CD4-positive, alpha-beta T cell treated with Interleukin-15 for 1 hour (primary cell): ENCODE measurements at regions not wholly inside any gene's neighbourhood (a gene's known extent, or its start where the extent isn't known, plus 50 kb on each side); places are given as distances from the start of the nearest gene placed in this dataset.
"Not testable (repeated sequence)": the region's sequence is repeated elsewhere in the genome, so short reads cannot be mapped to it uniquely, and the experiment has no call there.

Experiments
- DNase-seq: peaks from one replicate; pipeline ENCODE4 v3.0.0-alpha.2; 2020

- no peak for DNase-seq
Measured at GRCh38 chr20:11675920-11676629, 241.6 kb upstream of the BTBD3 start.

DNA sequence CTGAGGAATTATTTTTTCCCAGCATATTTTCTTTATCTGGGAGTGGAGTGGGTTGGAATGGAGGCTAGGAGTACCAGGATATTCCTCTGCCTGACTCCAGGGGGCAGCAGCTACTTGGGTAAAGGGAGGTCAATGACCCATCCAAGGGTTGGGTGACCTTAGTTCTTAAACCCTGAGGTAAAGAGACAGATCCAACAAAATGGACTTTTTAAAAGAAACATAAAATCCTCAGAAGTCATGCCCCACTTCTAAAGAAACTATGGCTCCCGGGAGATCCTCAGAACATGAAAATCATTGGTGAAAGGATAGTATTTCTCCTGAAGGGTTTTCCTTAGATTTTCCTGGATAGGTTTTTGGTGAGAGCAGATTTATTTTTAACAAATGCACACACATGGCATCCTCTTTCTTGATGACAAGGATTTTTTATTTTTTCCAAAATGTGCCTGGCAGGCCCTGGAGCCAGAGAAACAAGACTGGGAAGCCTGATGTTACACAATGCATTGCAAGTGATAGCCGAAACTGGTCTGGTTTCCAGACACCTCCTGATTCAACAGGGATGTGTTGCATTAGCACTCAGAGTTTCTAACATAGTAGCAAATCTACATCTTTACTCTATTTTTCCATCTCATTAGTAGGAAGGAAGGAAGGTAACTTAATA lies 240.9 kb upstream of the BTBD3 start:
- no peak for DNase-seq

DNA sequence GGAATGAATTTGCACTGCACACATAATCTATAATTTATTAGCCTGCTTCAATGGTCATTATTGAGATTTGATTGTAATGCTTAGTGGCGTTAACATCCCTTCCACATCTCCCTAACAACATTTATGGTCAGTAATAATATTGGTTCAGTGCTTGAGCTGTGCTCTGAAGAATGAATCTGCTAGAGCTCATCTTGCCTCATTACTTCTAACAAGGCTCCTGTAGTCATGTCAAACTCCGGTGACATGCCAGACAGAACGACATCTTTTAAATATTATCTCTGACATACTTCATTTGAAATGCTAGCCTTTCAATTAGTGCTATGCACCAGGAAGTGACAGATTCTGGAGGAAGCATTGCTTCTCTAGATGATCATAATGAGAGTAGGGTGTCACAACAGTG lies 240.3 kb upstream of the BTBD3 start:
- no peak for DNase-seq

- DNase-seq, result no peak
Measured at GRCh38 chr20:11677836-11678235, 239.9 kb upstream of the BTBD3 start.

DNA sequence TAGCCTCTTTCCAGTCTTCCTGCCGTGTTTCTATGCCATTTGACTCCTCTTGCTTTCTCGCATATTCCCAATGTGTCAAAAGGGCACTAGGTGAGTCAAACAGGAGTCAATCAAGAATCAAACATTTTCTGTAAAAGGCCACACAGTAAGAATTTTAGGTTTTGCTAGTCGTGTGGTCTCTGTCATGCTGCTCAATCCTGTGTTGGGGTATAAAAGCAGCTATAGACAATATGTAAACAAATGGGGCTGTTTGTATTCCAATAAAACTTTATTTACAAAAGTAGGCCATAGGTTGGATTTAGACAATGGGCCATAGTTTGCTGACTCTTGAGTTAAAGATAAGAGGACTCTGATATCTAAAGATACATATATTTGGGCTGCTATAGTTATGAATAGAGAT lies 235.4 kb upstream of the BTBD3 start:
- no peak for DNase-seq

DNA sequence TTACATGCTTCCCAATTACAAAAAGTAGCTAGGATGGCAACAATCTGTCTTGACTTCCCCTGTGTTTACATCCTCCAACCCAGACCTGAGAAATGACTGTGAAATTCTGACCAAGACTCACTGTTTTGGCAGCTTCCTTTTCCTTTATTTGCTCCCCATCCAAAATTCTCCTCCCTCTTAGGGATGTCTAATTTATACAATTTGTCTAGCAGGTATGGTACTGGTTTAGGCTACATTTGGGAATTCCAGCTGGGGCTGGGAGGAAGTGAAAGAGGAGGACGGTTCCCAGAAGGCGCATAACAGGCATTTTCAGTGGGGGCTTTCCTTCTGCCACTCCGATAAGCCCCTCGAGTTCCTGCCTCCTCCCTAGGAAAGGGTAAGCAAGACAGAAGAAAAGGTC lies 231.5 kb upstream of the BTBD3 start:
- DNase-seq, result no peak

GRCh38 chr20:11686820-11687543 lies 230.7 kb upstream of the BTBD3 start:
- no peak for DNase-seq

DNA sequence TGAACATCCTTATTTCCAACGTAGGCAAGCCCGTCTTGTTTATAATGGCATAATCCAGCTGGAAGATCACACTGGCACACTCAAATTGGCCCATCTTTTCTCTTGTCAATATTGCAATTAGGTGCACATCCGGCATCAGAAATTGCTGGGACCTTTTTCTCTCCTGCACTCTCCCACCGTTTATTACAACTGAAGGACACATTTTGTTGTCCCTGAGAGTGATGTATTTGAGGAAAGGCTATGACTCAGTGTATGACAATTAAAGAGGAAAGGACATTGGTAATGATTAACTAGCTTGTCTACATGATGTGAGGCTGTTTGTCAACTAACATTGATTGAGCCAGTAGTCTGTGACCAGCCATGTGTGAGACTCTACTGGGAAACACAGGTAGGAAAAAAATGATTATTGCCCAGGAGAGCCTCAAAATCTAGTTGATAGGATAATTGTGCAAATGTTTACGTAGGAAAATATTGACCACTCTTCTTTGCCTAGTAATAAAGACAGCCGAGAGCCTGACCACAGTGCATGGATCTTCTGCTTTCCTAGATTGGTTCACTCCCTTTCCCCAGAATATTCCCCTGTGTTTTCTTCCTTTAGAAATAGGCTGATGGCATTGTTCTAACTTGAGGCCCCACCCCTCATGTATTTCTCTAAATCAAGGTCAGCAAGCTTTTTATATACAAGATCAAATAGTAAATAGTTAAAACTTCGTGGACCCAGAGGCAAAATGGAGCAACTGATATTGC lies 230.0 kb upstream of the BTBD3 start:
- no peak for DNase-seq

DNA sequence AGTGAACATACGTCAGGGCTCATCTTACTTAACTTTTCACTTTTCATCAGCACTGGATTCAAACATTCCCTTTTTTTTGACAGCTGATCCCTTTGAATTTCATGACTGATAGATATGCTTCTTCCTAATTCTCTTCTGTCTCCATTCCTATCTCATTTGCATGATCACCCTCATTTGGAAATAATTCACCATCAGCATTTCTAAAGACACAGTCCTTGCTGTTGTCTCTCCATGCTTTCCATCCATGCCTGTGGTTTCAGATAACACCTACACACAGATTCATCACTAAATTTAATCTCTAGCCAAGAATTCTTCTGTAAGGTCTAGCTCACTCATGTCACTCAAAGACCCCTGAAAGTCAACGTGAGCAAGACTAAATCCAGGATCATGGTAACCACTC lies 228.4 kb upstream of the BTBD3 start:
- DNase-seq, result no peak

- DNase-seq, result no peak
Measured at GRCh38 chr20:11691766-11692165, 225.9 kb upstream of the BTBD3 start.

DNA sequence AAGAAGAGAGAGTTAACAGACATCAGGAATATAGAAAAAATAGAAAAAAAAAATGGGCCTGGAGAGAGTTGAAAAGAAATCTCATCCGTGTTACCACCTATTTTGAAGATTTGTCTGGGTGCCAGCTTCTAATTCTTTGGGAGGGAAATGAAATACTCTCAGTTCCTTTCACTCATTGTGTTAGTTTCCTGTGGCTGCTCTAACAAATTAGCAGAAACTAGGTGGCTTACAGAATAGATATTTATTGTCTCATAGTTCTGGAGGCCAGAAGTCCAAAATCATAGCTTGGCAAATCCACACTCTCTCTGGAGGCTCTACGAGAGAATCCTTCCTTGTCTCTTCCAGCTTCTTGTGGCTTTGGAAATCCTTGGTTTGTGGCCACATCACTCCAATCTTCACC lies 225.1 kb upstream of the BTBD3 start:
- DNase-seq, result no peak

DNA sequence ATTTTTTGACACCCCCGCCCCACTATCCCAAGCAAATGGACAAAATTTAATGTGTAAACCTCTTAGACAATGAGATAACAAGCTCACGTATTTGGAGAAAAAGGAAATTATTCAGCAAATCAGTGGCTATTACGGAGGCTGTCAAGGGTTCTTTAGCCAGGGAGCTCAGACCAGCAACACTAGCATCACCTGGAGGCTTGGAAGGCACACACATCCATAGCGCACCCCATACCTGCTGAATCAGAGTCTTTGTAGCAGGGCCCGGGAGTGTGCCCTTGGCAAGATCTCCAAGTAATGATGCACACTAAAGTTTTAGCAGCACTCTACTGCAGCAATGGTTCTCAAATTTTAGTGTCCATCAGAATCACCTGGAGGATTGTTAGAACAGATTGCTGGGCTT lies 223.2 kb upstream of the BTBD3 start:
- DNase-seq, result no peak

DNA sequence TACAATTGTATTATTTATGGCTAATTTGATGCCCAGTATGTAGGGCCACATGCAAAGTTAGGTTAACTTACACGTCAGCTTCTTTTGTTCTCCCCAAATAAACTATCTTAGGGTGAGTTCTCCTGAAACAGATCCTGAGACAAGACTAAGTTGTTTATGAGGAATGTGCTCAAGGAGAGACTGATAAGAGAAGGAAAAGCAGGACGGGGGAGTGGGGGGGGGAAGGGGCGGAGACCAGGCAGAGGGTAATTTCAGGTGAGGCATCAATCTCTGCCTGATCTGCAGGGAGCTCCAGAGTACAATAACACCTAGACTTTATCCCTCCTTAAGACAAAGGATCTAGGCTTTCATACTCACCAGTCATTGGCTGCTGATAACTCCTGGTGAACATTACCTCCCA lies 220.6 kb upstream of the BTBD3 start:
- DNase-seq, result no peak

DNA sequence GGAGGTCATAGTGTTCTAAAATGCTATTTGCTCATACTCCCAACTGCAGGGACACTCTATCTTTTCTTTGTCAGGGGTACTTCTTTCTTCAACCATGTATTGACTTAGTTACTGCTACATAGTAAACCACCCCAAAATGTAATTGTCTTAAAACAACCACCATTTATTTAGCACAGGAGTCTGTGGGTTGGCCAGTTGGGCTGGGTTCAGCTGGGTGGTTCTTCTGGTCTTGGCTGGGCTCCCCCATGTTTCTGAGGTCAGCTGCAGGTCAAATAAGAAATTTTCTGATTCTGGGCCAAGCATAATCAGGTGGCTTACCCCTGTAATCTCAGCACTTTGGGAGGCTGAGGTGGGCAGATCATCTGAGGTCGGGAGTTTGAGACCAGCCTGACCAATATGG lies 220.0 kb upstream of the BTBD3 start:
- no peak for DNase-seq

GRCh38 chr20:11698124-11698523 lies 219.6 kb upstream of the BTBD3 start:
- DNase-seq, result no peak

DNA sequence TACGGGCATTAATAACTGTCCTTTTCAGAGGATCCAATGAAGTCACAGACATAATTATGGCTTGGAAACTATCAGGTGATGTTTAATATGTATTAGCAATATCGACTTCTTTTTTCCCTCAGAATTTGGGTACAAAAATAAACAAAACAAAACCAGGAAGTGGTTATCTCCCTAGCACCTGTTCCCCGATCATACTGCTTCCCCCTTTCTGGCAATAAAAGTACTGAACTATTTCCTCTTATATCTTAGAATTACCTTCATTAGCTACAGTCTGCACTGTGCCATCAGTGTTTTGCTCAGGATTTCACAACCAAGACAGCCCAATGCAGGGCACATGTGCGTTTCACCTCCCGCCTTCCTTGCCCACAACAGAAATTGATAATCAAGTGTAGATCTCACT lies 216.9 kb upstream of the BTBD3 start:
- DNase-seq, result no peak

DNA sequence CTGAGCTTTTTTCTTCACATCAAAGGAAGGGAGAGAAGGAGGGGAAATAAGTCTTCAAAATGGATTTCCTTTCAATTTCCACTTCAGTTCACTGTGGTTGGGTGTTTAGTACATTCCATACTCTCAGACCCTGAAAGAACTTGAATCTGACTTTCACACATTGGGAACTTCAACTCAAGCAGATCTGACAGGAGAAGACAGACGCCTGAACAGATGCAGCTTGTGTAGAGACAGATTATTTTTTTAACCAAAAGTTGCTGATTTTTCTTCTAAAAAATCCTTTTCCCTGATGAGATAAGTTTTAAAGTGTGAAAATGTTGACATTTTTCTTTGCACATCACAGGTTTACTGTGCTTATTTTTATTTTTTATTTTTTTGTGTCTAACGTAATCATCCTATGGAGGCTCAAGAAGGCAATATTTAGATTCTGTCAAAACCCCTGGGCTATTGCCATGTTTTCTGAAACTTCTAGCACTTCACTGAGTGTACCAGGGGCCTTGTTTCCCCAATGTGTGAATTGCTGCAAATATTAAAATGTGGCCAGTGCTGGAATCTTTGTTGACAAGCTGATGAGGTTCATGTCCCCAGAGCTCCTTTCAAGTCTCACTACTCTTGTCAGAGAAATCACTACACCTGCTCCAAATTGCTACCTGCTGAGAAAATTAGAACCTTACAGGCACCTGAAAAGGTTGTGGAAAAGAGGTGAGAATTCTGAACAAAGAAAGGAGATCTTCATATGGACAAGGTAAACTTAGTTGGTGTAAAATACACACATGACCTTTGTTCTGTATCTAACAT lies 214.8 kb upstream of the BTBD3 start:
- DNase-seq, result no peak

DNA sequence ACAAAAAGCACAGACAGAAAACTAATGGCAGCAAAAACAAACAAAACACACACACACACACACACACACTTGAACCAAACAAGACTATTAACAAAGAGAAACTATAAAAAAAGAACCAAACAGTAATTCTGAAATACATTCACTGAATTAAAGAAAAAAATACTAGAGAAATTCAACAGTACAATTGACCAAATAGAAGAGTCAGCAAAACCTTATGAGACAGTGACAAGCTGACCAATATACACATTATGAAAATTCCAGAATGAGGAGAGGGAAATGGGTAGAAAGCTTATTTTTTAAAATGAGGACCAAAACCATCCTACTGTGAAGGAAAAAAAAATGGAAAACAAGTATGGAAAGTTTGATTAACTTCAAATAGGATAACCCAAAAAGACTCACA lies 212.2 kb upstream of the BTBD3 start:
- no peak for DNase-seq

DNA sequence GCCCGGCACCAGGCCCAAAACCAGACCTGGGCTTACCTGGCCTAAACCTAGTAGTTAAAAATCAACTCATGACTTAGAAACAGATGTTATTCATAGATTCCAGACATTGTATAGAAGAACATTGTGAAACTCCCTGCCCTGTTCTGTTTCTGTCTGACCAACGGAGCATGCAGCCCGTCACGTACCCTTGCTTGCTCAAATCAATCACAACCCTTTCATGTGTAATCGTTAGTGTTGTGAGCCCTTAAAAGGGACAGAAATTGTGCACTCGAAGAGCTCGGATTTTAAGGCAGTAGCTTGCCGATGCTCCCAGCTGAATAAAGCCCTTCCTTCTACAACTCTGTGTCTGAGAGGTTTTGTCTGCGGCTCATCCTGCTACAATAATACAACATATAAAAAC lies 209.5 kb upstream of the BTBD3 start:
- DNase-seq, result not testable (repeated sequence)

DNA sequence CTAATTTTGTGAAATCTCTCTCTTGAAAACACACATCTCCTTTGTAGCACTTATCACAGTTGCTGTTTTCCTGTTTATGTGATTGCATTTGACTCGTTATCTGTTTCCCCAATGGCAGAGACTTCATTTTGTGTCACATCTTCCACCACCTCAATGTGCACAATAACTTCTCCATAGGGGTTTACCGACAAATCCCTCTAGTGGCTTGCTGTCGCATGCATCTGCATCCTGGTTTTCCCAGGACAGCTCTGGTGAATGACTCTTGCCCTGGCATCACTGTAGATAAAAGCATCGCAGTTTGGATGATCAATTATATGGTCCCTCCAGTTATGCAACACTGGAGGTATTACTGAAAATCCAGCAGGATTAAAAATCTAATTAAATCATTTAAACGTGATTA lies 206.5 kb upstream of the BTBD3 start:
- no peak for DNase-seq

GRCh38 chr20:11712639-11713160 lies 205.0 kb upstream of the BTBD3 start:
- DNase-seq, result no peak

GRCh38 chr20:11714886-11715285 lies 202.8 kb upstream of the BTBD3 start:
- no peak for DNase-seq
